HCT116 (cell line): ENCODE measurements at regions not wholly inside any gene's neighbourhood (a gene's known extent, or its start where the extent isn't known, plus 50 kb on each side); places are given as distances from the start of the nearest gene placed in this dataset.

ENCODE experiments used
- TF ChIP-seq, protein P1 (sequence below), 3 experiments: fragments of 200-600 bp in 1 of 3; sonication (generic) in 1 of 3; IDR thresholded peaks in 2 of 3; conservative IDR thresholded peaks in 1 of 3; 2 replicates each; pipeline ENCODE4 v1.5.1; 2012 to 2017; ENCODE audit warnings: low read depth in 2 of 3, low read length in 2 of 3, antibody characterized with exemption in 1 of 3, borderline replicate concordance in 1 of 3, control low read depth in 1 of 3, mild to moderate bottlenecking in 1 of 3, mixed read lengths in 1 of 3, mixed run types in 1 of 3, moderate library complexity in 1 of 3; ENCODE audit not compliant: insufficient read depth in 1 of 3
- TF ChIP-seq, protein P2 (sequence below): IDR thresholded peaks from 2 replicates; pipeline ENCODE4 v1.6.1; 2012

DNA sequence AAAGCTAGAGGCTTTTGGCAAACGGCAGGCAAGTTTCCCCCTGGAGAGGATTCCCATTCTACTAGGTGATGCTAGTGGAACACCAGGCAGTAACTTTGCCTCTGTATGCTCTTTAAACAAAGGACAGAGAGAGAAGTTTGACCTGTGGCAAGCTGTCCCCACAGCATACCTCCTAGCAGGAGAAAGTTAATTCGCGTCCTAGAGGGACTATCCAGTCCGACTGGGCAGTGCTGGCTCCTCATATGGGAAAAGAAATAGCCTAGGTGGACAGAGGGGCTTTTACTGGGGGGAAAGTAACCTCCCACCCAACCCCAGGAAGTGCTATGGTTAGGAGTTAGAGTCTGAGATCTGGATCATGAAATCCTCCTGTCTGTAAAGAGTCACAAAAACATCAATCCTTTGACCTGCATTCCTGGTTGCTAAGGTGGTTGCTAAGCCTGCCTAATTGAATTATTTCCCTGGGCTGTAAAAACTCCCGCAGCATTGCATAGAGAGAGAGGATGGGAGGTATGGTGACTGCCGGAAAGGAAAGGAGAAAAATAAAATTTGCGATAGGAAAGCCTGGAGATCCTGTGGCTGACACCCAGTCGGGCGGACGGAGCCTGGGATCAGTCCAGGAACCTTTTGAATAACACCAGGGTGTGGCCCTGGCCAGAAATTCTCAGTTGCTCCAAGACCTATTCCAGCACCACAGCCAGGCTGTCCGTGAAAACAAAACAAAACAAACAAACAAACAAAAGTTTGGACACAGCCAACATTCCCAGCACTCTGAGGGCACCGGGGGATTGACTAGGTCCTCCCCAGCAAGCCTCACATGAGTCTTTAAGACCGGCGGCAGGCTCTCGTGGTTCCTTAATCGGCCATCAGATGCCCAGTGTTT is 67.7 kb upstream of the ATP11B start:
- TF ChIP-seq, protein P1, sequence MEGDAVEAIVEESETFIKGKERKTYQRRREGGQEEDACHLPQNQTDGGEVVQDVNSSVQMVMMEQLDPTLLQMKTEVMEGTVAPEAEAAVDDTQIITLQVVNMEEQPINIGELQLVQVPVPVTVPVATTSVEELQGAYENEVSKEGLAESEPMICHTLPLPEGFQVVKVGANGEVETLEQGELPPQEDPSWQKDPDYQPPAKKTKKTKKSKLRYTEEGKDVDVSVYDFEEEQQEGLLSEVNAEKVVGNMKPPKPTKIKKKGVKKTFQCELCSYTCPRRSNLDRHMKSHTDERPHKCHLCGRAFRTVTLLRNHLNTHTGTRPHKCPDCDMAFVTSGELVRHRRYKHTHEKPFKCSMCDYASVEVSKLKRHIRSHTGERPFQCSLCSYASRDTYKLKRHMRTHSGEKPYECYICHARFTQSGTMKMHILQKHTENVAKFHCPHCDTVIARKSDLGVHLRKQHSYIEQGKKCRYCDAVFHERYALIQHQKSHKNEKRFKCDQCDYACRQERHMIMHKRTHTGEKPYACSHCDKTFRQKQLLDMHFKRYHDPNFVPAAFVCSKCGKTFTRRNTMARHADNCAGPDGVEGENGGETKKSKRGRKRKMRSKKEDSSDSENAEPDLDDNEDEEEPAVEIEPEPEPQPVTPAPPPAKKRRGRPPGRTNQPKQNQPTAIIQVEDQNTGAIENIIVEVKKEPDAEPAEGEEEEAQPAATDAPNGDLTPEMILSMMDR (IDR thresholded peaks at IDR 0.05 in 2 of 3, conservative IDR thresholded peaks at IDR 0.05 in 1 of 3; ENCODE audit: borderline replicate concordance in 1 of 3, insufficient read depth in 1 of 3, low read depth in 2 of 3, low read length in 2 of 3) = no peak
- TF ChIP-seq, protein P2, sequence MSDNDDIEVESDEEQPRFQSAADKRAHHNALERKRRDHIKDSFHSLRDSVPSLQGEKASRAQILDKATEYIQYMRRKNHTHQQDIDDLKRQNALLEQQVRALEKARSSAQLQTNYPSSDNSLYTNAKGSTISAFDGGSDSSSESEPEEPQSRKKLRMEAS = no peak
